COR-L47 (cell line): ENCODE measurements at regions not wholly inside any gene's neighbourhood (a gene's known extent, or its start where the extent isn't known, plus 50 kb on each side); places are given as distances from the start of the nearest gene placed in this dataset.
"Not testable (repeated sequence)": the region's sequence is repeated elsewhere in the genome, so short reads cannot be mapped to it uniquely, and the experiment has no call there.

Experiments
- DNase-seq: peaks from one replicate; lab custom pipeline; 2025; lab: John Stamatoyannopoulos, UW

- no peak for DNase-seq
These were observed 307.7 kb upstream of the ARSJ start for GRCh38 chr4:114287079-114287696.

GRCh38 chr4:114296126-114296525, 302.5 kb upstream of the UGT8 start:
- no peak for DNase-seq

GRCh38 chr4:114302472-114302871, 296.1 kb upstream of the UGT8 start:
- no peak for DNase-seq

DNA sequence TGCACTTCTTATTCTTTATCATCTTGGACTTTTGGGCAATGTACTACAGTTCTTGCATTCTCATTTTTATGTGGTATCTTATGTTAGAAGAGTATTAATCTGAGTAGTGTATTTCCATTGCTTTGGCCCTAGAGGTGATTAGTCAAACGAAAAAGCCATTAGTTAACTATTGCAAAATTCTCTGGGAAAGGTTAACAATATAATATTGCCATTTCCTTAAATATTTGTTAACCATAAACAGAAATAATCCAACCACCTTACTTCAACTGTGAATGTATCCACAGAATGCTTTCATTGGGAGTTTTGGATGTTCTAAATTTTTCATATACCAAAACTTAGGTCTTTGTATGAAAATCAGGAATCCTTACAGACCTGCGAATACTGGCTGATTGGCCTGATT, 294.6 kb upstream of the UGT8 start:
- no peak for DNase-seq

GRCh38 chr4:114304567-114304966, 294.0 kb upstream of the UGT8 start:
- no peak for DNase-seq

GRCh38 chr4:114306946-114307345, 291.7 kb upstream of the UGT8 start:
- no peak for DNase-seq

DNA sequence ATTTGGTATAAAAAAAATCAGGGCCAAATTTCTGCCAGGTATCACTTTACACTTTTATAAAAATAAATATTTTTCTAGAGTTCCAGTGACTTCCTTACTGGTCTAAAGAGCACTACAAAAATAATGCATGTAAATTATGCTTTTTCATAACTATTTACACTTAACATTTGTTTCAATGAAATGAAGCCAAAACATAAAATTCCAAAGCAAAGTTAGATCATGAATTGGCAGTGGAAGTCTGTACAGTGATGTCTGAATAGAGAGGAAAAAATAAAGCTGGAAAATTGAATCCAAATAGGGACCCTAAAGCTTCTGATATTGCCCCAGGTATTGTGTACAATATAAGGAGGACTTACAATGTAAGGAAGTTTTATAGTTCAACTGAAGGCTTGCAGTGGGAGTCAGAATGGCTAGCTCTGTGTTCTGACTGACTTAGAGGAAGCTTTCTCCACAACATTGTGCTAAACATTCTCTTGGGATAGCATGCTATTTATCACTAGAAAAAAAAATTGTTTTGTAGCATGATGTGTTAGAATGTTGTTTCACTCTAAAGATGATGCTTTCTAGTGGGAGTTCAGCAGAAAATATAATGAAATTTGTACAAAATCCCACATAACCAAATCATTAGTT, 288.2 kb upstream of the UGT8 start:
- no peak for DNase-seq

GRCh38 chr4:114311787-114312186, 286.8 kb upstream of the UGT8 start:
- no peak for DNase-seq

DNA sequence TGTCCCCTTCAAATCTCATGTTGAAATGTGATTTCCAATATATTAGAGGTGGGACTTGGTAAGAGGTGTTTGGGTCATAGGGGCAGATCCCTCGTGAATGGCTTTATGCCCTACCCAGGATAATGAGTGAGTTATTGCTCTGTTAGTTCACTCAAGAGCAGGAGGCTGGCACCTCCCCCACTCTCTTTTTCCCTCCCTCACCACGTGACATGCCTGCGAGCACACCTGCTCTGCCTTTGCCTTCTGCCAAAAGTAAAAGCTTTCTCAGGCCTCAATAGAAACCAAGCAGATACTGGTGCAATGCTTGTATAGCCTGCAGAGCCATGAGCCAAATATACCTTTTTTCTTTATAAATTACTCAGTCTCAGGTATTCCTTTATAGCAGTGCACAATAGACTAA, 286.3 kb upstream of the UGT8 start:
- DNase-seq = no peak

GRCh38 chr4:114316789-114317188, 281.8 kb upstream of the UGT8 start:
- DNase-seq = no peak

DNA sequence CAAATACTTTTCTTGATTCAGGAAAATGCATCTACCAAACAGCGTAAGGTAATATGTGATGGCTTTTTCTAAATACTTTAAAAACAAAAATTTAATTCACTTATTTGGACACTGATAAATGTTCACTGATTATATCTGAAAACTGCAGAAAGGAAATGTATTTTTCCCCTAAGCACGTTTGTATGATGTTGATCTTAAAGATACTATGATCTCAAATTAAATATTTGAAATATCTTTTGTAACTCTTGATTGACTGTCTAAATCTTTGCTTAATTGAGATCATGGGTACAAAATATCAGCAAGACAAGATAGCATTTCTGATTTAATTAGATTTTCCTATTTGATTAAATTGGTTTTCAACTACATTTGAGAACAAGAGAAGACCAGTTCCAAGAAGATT, 281.0 kb upstream of the UGT8 start:
- no peak for DNase-seq

DNA sequence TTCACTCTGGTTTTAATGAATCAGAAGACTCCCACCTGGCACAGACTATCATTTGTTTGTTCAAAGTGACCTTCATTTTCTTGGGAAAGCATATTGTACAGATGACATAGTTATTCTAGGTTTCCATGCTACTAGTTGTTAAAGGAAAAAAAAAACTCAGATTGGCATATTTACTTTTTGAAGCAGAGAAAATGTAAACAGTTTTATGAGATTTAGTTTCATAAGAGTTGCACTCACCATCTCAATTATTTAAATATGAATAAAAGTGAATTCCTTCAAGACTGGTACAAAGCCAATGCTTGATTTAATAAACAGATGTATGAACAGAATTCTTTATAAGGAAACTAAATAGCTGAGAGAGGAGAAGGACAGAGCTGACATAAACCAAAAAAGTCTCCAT, 280.3 kb upstream of the UGT8 start:
- DNase-seq = no peak

DNA sequence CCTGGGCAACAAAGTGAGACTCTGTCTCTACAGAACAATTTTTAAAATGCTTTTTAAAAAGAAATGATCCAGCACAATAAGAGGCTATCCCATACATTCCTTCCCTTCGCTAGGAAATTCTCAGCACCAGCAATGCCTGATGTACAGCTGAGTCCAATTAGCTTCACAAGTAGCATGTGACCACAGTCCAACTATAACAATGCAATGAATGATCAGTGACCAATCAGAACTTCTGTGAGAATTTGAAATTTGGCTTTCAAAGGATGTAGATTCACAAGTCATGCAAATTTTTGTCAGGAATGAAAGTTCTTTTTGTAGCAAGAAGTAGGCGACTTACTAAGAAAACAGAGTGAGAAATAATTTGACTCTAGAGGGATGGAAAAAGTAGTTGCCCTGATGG, 278.5 kb upstream of the UGT8 start:
- DNase-seq = no peak

DNA sequence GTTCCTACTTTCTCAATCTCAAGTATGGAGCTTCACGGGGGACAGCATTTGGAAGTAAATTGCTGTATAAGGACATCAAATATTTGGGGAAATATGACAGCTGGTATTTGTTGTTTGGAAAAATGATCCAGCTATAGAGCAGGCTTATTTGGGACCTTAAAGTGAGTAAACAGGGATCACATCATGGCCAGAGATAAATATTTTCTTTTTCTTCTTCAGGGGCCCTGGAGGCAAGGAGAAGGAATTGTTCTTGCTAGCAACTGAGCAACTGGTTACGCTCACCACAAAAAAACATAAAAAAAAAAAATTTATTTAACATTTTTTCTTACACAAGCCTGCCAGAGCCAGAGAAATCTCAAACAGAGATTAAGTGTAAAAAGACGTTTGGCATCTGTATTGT, 277.2 kb upstream of the UGT8 start:
- DNase-seq = no peak

GRCh38 chr4:114323841-114324240, 274.8 kb upstream of the UGT8 start:
- no peak for DNase-seq

- DNase-seq = no peak
These were observed 272.2 kb upstream of the UGT8 start for GRCh38 chr4:114326358-114326757.

- no peak for DNase-seq
These were observed 266.5 kb upstream of the UGT8 start for GRCh38 chr4:114332119-114332518.

DNA sequence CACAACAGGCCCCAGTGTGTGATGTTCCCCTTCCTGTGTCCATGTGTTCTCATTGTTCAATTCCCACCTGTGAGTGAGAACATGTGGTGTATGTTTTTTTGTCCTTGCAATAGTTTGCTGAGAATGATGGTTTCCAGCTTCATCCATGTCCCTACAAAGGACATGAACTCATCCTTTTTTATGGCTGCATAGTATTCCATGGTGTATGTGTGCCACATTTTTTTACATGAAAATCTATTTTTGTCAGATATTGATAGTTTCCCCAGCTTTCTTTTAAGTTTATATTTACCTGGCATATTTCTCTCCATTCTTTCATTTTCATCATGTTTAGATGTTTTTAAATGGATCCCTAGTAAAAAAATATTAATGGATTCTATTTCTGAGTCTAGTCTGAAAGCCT, 264.2 kb upstream of the UGT8 start:
- not testable (repeated sequence) for DNase-seq

DNA sequence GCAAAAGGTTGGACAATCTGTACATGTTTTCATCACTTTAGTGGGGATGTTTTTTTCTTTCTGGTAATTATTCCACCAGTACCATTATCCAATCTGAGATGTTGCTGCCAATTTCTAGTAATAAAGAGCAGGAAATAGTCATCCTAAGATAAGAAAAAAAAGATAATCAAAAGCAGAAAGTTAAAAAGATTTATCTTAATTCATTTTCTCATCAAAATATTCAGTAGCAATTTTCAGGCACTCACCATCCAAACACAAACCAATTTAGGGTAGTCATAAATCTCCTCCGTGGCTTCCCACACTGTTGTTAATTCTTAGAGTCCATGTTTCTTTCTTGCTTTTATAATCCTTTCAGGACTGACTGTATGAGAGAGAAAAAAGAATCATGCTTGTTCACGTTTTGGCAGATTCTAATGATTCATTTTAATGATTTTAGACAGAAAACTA, 263.7 kb upstream of the UGT8 start:
- DNase-seq = no peak

- DNase-seq = no peak
These were observed 263.3 kb upstream of the UGT8 start for GRCh38 chr4:114335339-114335738.

DNA sequence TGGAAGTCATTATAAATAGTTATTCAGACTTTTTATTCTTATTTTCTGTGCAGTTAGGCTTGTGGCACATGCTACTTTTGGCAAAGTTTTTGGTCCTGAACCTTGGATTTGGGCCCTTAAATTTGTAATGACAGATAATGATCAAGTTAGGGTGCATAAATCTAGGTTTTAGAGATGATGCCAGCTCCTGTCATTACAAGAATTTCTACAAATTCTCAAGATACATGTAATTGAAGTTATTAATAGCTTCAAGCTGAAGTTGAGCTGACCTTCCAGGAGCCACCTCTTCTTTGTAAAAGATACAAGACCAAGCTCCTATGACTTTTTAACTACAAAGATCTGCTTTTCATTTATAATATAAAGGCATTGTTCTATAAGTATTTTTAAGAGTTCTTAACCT, 255.6 kb upstream of the UGT8 start:
- DNase-seq = no peak

DNA sequence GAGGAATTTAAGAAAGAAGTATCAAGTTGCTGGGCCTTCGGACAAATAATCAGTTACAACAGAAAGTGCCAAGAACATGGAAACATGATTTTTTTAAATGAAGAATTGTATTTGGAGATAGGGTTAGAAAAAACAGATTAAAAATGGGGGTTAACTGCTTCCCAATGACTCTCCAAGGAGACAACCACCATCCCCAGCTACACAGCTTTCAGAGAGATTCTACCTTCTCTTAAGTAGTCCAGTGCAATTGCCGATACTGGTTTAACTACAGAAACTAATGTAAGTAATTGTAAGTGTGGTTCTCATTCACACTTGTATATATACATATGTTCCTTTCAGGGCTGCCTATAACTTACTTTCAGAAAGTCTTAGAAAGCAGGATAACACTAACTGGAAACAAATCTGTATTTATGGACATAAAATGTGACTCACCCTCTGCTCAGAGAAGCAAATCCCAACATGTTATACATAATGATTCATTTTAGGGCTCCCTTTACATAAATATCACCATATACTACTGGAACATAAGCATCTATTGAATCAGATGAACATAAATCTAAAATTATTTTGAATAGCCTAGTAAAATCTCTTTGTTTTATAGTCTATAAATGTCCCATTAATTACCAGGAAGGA, 248.9 kb upstream of the UGT8 start:
- DNase-seq = no peak

DNA sequence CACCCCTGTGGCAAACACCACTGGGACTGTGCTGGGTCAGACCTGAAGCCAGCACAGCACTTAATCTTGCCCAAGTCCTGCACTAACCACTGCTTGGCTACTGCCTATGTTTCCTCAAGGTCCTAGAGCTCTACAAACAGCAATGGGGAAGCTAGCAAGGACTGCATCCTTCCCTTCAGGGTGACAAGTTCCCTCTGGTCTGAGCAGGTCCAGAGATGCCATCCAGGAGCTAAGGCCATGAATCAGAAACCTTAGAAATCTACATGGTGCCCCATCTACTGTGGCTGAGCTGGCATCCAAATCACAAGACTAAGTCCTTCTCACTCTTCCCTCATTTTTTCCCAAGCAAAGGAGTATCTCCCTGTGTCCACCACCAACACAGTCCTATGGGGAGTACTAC, 239.7 kb upstream of the UGT8 start:
- DNase-seq = no peak

DNA sequence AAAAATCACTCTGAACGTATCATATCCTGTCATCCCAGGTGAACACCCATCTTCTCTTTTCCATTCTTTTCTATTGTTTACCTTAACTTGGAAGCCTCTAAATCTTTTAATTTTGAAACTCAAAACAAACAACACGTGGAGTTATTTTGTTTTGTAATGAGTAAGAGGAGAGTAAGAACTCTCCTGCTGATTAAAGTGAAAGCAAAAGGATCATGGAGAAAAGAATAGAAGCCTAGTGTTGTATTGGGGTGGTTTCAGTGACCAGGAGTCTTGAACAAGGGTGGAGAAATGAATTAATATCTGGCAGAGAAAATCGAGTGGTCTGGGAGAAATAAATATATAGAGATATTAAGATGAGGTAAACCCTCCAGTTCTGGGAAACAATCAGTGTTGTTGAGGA, 237.4 kb upstream of the UGT8 start:
- no peak for DNase-seq
